LNCaP clone FGC (cell line): ENCODE measurements at regions not wholly inside any gene's neighbourhood (a gene's known extent, or its start where the extent isn't known, plus 50 kb on each side); places are given as distances from the start of the nearest gene placed in this dataset.
"Not testable (repeated sequence)": the region's sequence is repeated elsewhere in the genome, so short reads cannot be mapped to it uniquely, and the experiment has no call there.

ENCODE experiments used
- DNase-seq: peaks from one replicate; pipeline ENCODE4 v3.0.0-alpha.2; 2011; ENCODE audit warnings: low read depth
- H3K4me3 ChIP-seq: 2 replicates; pipeline ENCODE4 v1.5.1; 2011; ENCODE audit warnings: mild to moderate bottlenecking, low read depth, low read length, control low read depth
- TF ChIP-seq, protein P1 (sequence below): IDR thresholded peaks from 2 replicates; pipeline ENCODE4 v1.5.1; 2012; ENCODE audit warnings: mild to moderate bottlenecking; ENCODE audit not compliant: control insufficient read depth, insufficient read depth; ENCODE audit errors: extremely low read depth

DNA sequence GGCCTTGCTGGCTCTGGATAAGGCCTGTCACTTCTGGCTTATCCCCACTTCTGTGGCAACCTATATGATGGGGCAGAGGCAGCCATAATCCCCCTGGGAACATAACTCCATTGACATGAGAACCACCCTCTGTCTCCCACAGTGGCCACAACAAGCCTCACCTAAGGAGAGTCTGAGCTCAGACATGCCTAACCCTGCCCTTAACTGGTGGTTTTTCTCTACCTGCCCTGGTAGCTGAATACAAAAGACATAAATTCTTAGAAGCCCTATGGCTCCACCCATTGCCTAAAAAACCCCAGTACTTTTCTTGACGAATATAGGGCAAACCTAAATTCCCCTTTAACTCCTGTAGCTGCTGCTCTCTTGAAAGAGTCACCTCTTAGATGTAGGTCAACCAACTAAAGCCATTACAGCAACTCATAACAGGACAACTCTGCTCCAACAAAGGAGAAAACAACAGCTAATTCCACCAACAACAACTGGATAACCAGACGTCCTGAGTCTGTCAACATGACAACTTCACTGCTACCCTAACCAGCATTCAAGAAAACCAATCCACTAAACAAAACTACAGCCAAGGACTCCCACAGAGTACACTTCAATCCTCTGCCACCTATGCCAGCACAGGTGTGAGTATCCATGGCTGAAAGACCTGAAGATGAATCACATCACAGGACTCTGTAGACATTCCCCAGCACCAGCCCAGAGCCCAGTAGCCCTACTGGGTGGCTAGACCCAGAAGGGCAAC is 427.7 kb downstream of the PRELID2 start:
- H3K4me3 ChIP-seq, result no peak overlapping the region
- DNase-seq, result no peak
- TF ChIP-seq, protein P1, sequence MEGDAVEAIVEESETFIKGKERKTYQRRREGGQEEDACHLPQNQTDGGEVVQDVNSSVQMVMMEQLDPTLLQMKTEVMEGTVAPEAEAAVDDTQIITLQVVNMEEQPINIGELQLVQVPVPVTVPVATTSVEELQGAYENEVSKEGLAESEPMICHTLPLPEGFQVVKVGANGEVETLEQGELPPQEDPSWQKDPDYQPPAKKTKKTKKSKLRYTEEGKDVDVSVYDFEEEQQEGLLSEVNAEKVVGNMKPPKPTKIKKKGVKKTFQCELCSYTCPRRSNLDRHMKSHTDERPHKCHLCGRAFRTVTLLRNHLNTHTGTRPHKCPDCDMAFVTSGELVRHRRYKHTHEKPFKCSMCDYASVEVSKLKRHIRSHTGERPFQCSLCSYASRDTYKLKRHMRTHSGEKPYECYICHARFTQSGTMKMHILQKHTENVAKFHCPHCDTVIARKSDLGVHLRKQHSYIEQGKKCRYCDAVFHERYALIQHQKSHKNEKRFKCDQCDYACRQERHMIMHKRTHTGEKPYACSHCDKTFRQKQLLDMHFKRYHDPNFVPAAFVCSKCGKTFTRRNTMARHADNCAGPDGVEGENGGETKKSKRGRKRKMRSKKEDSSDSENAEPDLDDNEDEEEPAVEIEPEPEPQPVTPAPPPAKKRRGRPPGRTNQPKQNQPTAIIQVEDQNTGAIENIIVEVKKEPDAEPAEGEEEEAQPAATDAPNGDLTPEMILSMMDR, result no peak

DNA sequence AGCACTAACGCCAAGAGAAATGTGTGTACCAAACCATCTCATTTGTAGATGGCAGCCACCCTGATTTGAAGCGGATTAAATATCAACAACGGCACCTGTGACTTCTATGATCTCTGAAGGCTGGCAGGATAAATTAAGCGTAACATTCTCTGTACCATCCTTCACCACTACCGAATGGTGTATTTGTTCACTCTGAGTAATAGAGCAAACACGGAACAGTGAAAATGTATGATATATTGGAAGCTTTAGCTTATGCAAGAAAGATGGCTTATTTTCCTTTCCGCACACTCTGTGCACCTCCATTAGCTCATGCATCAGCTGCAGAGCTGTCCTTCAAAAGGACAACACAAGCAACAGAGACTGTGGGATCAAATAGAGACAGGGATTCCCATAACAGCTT is 431.1 kb downstream of the PRELID2 start:
- no peak overlapping the region for H3K4me3 ChIP-seq
- DNase-seq, result no peak
- TF ChIP-seq, protein P1, result no peak

DNA sequence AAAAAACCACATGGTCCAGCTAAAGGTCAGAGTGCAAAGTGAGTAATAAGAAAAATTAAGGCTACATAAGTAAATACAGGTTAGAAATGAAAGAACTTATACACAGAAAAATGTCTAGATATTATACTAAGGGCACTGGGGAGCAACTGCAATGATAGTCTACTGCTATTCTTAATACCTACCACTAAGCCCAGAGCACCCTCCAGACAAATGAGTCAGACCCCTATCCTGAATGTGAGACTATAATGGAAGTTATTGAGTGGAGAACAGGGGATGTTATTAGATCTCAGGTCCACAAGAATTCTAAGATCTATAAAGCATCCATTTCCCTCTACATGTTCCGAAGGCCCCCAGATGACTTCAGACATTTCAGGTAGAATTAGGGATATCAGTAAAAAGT is 438.3 kb downstream of the PRELID2 start:
- no peak overlapping the region for H3K4me3 ChIP-seq
- TF ChIP-seq, protein P1, result no peak
- DNase-seq, result no peak

DNA sequence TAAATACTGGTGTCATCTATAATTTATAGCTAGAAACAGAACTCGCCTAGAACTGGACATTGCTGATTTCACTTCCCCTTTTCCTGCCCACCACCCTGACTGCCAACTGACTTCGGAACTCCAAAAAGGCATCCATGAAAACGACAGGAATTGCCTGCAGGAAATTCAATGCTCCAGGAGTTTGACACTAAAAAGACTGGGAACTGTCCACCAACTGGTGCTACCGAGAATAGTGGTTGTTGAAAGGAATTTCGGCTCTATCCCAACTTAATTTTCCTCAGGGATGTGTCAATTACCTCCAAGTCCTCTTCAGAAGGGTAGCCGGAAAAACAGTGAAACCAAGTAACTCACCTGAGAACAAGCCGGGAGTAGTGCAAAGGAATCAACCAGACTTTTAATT is 440.0 kb downstream of the PRELID2 start:
- not testable (repeated sequence) for H3K4me3 ChIP-seq, DNase-seq

DNA sequence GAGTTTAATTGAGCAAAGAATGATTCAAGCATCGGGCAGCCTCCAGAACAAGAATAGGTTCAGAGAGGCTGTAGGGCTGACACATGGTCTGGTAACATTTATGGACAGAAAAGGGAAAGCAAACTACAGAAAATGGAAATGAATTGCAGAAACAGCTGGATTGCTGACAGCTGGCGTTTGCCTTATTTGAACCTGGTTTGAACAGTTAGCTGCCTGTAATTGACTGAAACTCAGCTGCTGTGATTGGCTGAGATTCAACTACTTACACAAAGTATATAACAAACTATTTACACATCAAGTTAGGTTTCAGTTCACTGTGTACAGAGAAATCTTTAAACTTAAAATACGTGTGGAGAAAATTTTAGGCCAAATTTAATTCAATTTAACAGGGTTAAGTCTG is 441.7 kb downstream of the PRELID2 start:
- no peak overlapping the region for H3K4me3 ChIP-seq
- DNase-seq, result no peak
- TF ChIP-seq, protein P1, result no peak

DNA sequence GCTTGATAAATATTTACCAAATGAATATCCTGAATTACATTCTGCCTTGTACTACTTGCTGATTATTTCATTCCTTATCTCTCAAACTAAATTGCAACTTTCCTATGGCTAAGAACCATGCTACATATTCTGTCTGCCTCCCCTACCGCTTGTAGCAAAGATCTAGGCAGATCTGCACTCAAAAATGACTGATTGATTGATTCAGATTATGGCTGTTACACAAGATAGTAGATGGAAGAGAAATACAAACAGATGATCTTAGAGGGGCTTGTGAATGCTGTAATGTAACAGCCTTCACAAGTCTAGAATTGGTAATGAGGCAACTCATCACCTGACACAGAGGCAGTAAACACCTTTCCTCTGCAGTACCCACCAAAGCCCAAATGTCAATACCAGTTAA is 446.1 kb downstream of the PRELID2 start:
- H3K4me3 ChIP-seq, result no peak overlapping the region
- TF ChIP-seq, protein P1, result no peak
- no peak for DNase-seq

DNA sequence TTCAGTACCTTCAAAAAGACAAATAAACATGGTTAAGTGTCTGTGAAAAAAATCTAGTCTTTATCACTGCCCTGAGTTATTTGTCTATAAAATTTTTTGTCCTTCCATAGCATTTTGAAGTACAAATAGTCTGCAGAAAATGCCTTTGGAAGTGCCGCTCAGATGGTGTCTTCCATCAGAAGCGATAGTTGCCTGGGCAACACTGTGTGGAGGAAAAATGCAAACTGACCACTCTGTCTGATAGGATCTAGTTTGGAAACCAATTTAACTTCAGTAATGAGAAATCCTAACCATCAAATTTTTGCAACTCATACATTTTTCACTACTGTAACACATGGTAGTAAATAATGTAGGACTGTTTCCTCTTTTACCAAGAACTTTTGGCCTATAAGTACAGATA is 449.9 kb downstream of the PRELID2 start:
- TF ChIP-seq, protein P1, result no peak
- H3K4me3 ChIP-seq, result no peak overlapping the region
- DNase-seq, result no peak

DNA sequence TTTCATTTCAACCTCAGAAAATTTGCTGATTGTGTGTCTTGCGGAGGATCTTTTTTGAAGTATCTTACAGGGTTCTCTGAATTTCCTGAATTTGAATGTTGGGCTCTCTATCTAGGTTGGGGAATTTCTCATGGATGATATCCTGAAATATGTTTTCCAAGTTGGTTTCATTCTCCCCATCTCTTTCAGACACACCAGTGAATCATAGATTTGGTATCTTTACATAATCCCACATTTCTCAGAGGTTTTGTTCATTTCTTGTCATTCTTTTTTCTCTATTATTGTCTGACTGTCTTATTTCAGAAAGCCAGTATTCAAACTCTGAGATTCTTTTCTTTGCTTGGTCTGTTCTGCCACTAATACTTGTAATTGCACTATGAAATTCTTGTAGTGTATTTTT is 456.9 kb downstream of the PRELID2 start:
- H3K4me3 ChIP-seq, result no peak overlapping the region
- TF ChIP-seq, protein P1, result no peak
- no peak for DNase-seq
